Gastroesophageal sphincter (tissue), 4 donors: ENCODE measurements at regions not wholly inside any gene's neighbourhood (a gene's known extent, or its start where the extent isn't known, plus 50 kb on each side); places are given as distances from the start of the nearest gene placed in this dataset.

Experiments used
- ATAC-seq: fragments of 150-250 bp; one replicate; pipeline ENCODE4 v1.9.1; 2016; ENCODE audit warnings: mild to moderate bottlenecking, moderate library complexity
- H3K27ac ChIP-seq, 4 donors: fragments of 200-600 bp; sonication (generic) in 3 of 4; 1 replicate in 3 of 4; 2 replicates in 1 of 4; pipeline ENCODE4 v1.5.1; 2016 to 2019
- H3K27me3 ChIP-seq: fragments of 200-600 bp; sonication (generic); one replicate; pipeline ENCODE4 v1.5.1; 2019
- H3K36me3 ChIP-seq, 2 donors: fragments of 200-600 bp; sonication (generic); one replicate each; pipeline ENCODE4 v1.5.1; 2019; ENCODE audit warnings: control low read depth in 1 of 2
- H3K4me1 ChIP-seq, 3 donors: fragments of 200-600 bp; sonication (generic); 1 replicate in 2 of 3; 2 replicates in 1 of 3; pipeline ENCODE4 v1.5.1; 2016 to 2019; ENCODE audit warnings: control low read depth in 2 of 3
- H3K4me3 ChIP-seq, 2 donors: fragments of 200-600 bp; sonication (generic); one replicate each; pipeline ENCODE4 v1.5.1; 2019; ENCODE audit warnings: mild to moderate bottlenecking in 1 of 2, moderate library complexity in 1 of 2
- H3K9me3 ChIP-seq, 3 donors: fragments of 200-600 bp; sonication (generic); one replicate each; pipeline ENCODE4 v1.5.1; 2017 to 2019; ENCODE audit warnings: control low read depth in 2 of 3
- CTCF ChIP-seq, 4 experiments: fragments of 200-600 bp in 2 of 4; fragments of 450-650 bp in 2 of 4; sonication (generic) in 1 of 4; IDR thresholded peaks; one replicate each; pipeline ENCODE4 v1.5.1; 2017 to 2019; ENCODE audit warnings: antibody characterized with exemption in 4 of 4, mild to moderate bottlenecking in 2 of 4, moderate library complexity in 2 of 4
- EP300 ChIP-seq: sonication (generic); formaldehyde crosslinking; IDR thresholded peaks from one replicate; pipeline ENCODE4 v1.6.1; 2017; ENCODE audit warnings: antibody characterized with exemption, mild to moderate bottlenecking
- POLR2A ChIP-seq, 2 donors: fragments of 450-650 bp; IDR thresholded peaks; one replicate each; pipeline ENCODE4 v1.6.1; 2017; ENCODE audit warnings: antibody characterized with exemption in 2 of 2, mild to moderate bottlenecking in 2 of 2, moderate library complexity in 1 of 2
- POLR2AphosphoS5 ChIP-seq: sonication (generic); formaldehyde crosslinking; IDR thresholded peaks from one replicate; pipeline ENCODE4 v1.6.1; 2017; ENCODE audit warnings: antibody characterized with exemption
- WGBS, 2 donors: methylation state at CpG; one replicate each; pipeline ENCODE4 v1.1.5; 2018; ENCODE audit warnings: low coverage in 1 of 2; 5-methylcytosine and 5-hydroxymethylcytosine counted together

- no peaks in the 10 kb centered on the region for H3K36me3 ChIP-seq
- H3K4me3 ChIP-seq = no peak overlapping the region
- H3K27ac ChIP-seq = peak overlapping the region; percentile 24 to 73 (median 68)
- H3K27me3 ChIP-seq = no peaks in the 10 kb centered on the region
- peaks cover 0 to 39% (median 4%) of the 10 kb centered on the region in 3 donors for H3K4me1 ChIP-seq
- no peaks in the 10 kb centered on the region for H3K9me3 ChIP-seq
- WGBS, 2 donors = 61 to 68% methylated on average over 2 to 3 of the region's 3 CpGs
- ATAC-seq = peak; percentile 4
- TF ChIP-seq POLR2AphosphoS5 = no peak
- TF ChIP-seq POLR2A (IDR thresholded peaks at IDR 0.05) = no peak
- TF ChIP-seq CTCF (IDR thresholded peaks at IDR 0.05) = no peak
- no peak for TF ChIP-seq EP300
Measured at GRCh38 chr1:192913683-192914082, 104.8 kb downstream of the RGS2 start.

GRCh38 chr1:192914092-192914491, 105.3 kb downstream of the RGS2 start:
- Histone ChIP-seq H3K4me1 (peaks cover 0 to 35% (median 0%) of the 10 kb centered on the region in 3 donors), H3K4me3 (no peak overlapping the region), H3K27me3 (no peaks in the 10 kb centered on the region), H3K9me3 (no peaks in the 10 kb centered on the region), H3K27ac (peak overlapping the region; percentile 24 to 73 (median 68)), H3K36me3 (no peaks in the 10 kb centered on the region)
- TF ChIP-seq POLR2AphosphoS5 (peak; percentile 71), CTCF (IDR thresholded peaks at IDR 0.05) (no peak), EP300 (no peak)
- ATAC-seq = peak; percentile 37
- WGBS, 2 donors = 14 to 15% methylated on average over 1 of the region's 1 CpG

GRCh38 chr1:192914696-192915095, 105.9 kb downstream of the RGS2 start:
- ATAC-seq = no peak
- H3K9me3 ChIP-seq = no peaks in the 10 kb centered on the region
- H3K36me3 ChIP-seq = no peaks in the 10 kb centered on the region
- TF ChIP-seq POLR2AphosphoS5 (no peak), EP300 (no peak), POLR2A (IDR thresholded peaks at IDR 0.05) (no peak), CTCF (IDR thresholded peaks at IDR 0.05) (no peak)
- H3K4me3 ChIP-seq = no peak overlapping the region
- peaks cover 0 to 34% (median 0%) of the 10 kb centered on the region in 3 donors for H3K4me1 ChIP-seq
- H3K27ac ChIP-seq = peak overlapping the region; percentile 24 to 73 (median 68)
- no peaks in the 10 kb centered on the region for H3K27me3 ChIP-seq
- 71 to 82% methylated on average over 2 of the region's 2 CpGs for WGBS, 2 donors

GRCh38 chr1:192916021-192916420, 107.2 kb downstream of the RGS2 start:
- Histone ChIP-seq H3K27ac (no peak overlapping the region), H3K4me3 (no peak overlapping the region), H3K36me3 (no peaks in the 10 kb centered on the region), H3K9me3 (no peaks in the 10 kb centered on the region), H3K4me1 (peaks cover 0 to 48% (median 0%) of the 10 kb centered on the region in 3 donors), H3K27me3 (no peaks in the 10 kb centered on the region)
- TF ChIP-seq EP300 (no peak), POLR2A (IDR thresholded peaks at IDR 0.05) (no peak), CTCF (IDR thresholded peaks at IDR 0.05) (no peak)
- no peak for ATAC-seq
- WGBS, 2 donors = 33 to 54% methylated on average over 1 of the region's 1 CpG

GRCh38 chr1:192918259-192918658, 109.4 kb downstream of the RGS2 start:
- no peak for ATAC-seq
- H3K27me3 ChIP-seq = no peaks in the 10 kb centered on the region
- H3K9me3 ChIP-seq = no peaks in the 10 kb centered on the region
- H3K27ac ChIP-seq = peak overlapping the region in 2 of 4 donors; percentile 29 to 76
- no peak overlapping the region for H3K4me3 ChIP-seq
- 80 to 86% methylated on average over 1 of the region's 1 CpG for WGBS, 2 donors
- no peaks in the 10 kb centered on the region for H3K36me3 ChIP-seq
- peaks cover 0 to 41% (median 0%) of the 10 kb centered on the region in 3 donors for H3K4me1 ChIP-seq
- TF ChIP-seq POLR2AphosphoS5 (no peak), EP300 (no peak), CTCF (IDR thresholded peaks at IDR 0.05) (no peak), POLR2A (IDR thresholded peaks at IDR 0.05) (no peak)
